Activated gamma-delta T cell (primary cell): ENCODE measurements at regions not wholly inside any gene's neighbourhood (a gene's known extent, or its start where the extent isn't known, plus 50 kb on each side); places are given as distances from the start of the nearest gene placed in this dataset.

Experiments used
- DNase-seq: peaks from one replicate; lab custom pipeline; 2025; lab: John Stamatoyannopoulos, UW

DNA sequence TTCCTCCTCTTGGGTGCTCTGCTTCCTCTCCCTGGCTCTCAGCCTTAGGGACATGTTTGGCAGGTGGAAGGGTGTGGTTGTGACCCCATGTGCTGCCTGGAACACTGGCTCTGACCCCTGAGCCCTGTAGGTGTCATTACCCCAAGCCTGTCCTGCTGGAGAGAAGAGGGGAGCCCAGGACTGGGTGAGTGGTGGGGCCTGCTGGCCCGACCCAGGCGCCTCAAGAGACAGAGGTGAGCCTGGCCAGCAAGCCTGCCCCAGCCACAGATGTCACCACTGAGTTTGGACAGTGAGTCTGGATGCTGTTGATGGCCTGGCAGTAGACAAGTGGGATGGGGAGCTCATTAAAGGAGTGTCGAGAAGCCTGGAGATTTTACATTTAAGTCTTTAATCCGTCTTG, 1112.2 kb downstream of the BRD1 start:
- no peak for DNase-seq

DNA sequence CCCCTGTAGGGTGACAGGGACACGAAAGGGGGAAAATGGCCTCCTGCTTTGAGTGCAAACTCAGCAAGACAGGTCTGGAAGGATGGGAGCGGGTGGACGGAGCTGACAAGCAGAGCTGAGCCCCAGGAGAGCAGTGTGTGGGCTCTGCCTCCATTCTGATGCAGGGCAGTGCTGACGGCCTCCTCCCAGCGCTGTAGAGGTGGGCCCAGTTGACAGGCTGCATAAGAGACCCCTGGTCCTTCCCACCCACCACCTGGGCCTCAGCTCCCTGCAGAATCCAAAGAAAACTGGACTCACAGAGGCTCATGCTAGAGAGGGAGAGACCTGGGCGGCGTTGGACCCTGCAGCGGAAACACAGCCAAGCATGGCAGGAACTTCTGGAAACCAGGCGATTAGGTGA, 1113.4 kb downstream of the BRD1 start:
- no peak for DNase-seq

DNA sequence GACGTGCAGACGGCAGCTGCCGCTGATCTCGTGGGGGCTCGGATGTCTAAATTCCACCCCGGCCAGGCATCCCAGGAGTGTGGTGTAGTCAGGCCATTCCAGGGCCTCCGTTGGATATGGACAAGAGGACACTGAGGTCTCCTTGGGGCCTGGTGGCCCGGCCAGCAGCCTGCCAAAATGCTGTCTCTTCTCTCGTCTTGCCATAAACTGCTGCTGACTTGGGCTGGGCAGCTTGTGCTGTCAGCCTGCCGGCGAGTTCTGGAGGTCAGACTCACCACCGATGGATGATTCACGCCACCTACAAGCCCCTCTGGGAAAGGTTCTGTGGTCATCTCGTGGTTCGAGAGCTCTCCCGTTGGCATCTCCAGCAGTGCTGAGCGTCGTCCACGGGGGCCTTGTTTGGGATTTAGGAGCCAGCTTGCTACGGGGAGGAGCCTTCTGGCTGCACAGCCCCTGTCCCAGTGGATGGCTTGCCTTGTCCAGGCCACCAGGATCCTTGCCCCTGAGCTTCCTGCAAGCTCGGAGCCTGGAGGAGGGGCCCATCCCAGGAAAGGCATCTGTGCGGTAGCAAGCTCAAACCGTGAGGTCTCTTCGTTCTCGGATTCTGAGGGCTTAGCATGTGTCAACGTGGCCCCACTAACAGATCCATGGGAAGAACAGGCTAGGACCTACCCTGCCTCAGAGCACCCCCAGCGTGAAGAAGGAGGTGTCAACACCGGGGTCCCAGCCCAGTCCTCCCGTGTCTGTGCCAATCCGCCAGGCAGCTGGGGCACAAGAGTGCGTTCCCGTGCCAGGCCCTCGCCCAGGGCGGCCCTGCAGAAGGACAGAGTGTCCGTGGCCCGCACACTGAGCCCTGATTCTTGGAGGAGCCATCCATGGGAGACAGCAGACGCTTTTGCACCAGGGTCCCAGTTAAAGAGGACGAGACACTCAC, 1114.1 kb downstream of the BRD1 start:
- no peak for DNase-seq

DNA sequence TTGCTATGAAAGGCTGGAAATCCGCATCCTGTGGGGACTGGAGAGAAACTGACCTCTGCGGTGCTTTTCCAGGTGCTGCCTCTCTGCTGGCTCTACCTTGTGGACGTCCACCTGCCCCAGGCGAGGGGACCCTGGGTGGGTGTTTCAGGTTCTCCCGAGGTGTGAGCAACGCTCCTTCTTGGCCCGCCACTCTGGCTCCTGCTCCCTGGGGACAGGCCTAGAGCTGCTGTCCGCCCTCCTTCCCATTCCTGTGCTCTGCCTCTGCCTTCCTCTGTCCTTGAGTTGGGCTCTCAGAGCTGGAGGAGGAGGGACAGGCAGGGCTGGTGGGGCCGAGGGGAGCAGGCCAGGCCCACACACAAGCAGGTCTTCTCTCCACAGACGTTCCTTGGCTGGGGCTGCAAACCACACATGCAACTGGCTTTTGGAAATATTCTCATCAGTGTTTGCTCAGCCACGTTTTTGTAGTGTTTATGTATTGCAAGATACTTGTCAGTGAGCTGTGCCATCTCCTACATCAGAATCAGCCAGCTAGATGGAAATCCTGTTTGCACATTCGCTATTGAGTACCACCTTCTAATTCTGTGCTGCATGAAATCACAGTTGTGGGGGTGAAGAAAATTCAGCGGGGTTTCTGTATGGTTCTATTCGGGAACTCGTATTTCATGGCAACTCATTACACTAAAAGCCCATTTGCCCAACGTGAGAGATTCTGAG, 1115.0 kb downstream of the BRD1 start:
- DNase-seq, result no peak

DNA sequence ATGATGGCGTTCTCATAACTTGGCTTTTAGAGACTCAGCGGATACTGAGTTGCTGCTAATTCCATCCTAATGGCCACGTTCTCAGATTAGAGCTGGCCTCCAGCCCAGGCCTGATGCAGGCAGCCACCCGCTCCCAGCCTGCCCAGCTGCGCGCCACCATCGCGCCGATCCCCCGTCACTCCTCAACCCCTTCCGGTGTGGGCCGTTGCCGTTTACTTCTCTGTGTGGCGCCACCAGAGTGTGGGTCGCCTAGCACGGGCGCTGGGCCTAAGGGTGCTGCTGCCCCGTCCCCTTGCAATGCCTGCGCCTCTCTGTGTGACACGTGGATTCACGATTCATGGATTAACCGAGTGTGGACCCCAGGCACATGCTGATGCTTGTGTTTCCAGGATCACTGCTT, 1116.0 kb downstream of the BRD1 start:
- no peak for DNase-seq

DNA sequence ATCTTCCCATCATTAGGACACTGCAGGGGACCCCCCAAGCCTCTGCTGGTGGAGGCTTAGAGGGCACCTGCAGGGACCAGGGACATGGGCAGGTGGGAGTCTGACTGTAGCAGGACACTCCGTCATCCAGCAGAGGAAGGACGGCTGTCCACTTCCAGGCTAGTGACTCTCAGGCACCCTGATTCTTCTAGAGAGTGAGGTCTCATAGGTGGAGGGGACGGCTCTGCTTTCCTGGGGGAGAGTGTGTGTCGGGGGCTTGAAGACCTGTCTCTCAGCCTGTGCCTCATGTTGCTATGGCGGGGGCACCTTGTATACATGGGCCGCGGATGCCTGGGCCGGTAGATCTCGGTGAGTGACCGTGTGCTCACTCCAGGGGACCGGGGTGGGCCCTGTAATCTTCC, 1116.6 kb downstream of the BRD1 start:
- DNase-seq, result no peak

DNA sequence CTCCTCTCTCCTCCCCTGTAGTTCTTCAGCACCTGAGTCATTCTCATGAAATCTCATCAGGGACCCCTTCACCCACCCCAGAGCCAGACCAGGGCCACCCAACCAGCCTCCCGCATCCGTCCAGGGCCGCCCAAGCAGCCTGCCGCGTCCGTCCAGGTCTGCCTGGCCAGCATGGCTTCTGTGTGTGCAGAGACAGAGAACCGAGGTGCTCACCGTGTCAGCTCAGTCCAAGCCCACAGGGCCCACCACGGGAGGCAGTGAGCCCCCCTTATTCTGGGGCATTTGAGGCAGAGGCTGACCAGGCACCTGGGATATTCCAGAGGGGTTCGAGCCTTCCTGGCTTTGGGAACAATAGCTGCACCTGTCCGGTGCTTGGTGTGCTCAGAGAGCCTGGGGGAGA, 1117.3 kb downstream of the BRD1 start:
- no peak for DNase-seq

DNA sequence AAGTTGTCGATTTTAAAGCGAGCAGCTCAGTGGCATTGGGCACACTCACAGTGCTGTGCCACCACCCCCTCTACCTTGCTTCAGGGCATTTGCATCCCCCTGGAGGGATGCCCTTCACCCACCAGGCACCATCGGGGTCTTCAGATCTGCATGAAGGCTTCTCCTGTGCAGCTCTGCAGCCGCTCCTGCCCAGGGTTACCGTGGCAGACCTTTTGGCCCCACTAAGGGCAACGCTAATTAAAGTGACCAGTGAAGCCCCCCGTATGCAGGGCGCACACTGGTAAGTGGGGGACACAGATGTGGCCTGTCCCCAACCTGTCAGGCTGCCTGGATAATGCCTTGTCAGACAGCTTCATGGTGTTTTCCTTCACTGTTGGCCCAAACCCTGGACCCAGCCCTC, 1117.7 kb downstream of the BRD1 start:
- no peak for DNase-seq

DNA sequence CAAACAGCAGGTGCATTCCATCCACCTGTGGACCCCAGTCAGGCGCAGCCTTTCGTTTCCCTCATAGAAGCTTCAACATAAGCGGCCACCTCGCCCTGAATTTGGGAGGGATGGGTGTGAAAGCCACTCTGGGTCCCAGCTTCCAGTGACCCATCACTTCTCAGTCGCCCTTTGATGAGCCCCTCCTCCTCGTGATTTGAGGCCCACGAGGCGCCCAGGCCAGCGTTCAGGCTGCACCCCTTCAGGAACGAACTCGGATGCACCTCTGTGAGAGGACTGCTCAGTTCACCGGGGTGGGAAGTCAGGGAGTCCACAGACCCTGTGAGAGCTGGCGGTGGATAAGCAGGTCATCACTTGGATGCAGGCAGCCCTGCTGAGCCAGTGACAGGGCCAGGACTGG, 1118.2 kb downstream of the BRD1 start:
- no peak for DNase-seq

DNA sequence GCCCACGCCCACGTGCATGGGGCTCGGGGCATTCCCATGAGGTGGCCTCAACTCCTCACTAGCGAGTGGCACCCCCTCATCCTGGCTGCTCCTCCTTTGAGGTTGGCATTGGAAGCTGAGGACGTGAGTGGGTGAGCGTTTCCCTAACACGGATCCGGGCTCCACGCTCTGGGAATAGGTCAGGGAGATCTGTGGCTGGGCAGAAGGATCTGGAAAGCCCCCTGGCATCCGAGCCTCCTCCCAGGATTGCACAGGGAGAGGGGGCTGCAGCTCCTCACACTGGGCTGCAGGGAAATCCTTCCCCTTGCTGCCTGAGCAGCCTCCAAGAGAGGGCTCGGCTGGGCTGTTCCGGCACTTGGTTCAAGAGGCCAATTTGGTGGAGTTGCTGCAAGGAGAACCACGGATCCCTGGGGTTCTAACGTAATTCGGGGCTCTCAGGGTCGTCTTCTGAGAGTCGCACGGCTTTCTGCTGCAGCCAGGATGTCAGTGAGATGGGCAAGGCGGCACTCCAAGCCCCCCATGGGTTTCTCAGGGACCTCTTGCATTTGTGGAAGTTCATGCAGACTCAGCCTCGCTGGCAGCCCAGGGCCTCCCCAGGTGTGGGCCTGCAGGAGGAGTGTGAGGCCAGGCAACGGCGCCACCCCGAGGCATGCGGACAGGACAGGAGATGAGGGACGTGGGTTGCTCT, 1119.0 kb downstream of the BRD1 start:
- no peak for DNase-seq

DNA sequence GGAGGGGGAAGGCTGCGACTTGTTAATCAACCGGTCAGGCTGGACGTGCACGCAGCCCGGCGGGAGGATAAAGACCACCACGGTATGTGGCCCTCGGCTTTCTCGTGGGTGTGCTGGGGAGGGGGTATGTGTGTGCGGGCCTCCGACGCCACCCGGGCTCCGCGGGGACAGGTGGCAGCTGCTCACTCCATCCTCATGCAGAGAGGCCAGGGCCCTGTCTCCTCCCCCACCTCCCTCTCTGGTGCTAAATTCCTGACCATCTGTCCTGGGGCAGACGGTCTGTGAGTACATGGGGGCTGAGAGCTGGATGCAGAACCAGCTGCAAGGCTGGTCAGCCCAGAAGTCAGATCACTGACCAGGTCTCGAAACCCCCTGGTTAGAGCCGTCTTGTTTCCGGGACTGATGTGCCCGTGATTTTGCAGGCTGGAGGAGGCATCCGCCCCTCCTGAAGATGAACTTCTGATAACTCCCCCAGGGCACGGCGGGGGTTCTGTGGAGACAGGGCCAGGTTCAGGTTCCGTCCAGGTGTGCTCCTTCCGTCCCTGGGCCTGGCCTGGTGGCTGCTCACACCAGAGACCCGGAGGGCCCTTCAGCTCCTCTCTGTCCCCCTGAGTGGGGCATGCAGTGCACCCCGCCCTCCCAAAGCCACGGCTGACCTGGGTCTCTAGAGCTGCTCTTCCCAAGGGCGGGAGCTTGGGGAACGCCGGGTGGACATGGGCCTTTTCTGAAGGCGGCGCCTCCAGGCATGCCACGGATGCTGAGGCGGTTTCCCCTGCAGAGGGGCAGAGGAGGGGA, 1119.7 kb downstream of the BRD1 start:
- DNase-seq, result no peak

DNA sequence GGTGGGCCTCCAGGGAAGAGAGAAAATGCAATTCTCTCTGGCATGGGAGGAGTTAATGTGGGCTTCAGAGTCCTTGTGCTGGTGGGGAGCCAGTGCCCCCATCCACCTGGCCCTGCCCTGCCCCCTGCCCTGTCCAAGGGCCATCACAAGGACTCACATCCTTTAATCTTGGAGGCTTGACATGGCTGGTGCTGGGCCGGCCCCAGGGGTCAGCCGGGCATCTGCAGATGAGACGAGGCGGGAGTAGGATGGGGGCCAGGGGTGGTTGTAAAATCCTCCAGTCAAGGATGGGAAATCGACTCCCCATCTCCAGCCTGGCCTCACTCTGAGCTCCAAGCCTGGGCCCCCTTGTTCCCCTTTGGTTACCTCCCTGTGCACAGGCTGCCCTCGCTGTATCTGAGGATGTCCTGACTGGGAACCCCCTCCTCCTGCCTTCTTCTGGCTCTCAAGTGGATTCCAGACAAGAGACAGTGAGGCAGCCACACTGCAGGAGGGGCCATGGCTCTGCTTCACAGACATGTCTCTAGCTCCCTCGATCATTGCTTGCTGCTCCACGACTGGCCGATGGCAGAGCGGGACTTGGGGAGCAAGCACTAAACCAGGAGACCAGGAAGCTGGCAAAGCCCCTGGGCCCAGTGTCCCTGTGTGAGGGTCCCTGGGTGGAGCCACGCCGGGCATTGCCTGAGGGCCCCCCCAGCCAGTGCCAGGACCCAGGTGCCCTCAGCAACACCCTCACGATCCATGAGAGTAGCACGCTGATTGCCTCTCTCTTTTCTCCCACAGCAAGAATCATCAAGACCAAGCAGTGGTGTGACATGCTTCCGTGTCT, 1120.5 kb downstream of the BRD1 start:
- DNase-seq, result no peak

DNA sequence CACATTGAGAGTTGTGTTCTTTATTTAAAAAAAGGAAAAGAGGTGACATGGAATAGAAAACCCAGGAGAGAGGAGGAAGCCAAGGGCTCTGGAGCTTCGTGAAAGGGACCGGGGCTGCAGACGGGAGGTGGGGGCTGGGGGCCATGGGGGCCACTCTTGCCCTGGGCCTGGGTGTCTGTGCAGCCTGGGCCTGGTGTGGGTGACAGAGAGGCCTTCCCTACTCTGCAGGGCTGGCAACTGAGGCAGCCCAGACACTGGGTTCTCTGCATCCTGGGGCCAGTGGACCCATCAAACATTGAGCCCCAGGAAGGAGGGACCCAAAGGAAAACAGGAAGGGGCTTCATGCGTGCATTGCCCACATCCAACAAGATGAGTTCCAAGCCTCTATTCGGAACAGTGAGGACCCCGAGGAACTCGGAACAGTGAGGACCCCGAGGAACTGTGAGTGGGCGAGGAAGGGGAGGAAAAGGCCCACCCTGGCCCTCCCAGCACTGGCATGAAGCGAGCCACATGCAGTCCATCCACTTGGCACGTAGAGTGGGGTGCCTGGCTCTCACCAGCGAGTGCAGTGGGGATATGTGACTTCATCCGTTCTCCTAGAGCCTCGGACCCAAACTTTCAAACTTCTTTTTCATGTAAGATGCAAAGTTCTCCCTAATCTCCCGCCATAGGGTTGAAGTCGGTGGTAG, 1121.6 kb downstream of the BRD1 start:
- no peak for DNase-seq

DNA sequence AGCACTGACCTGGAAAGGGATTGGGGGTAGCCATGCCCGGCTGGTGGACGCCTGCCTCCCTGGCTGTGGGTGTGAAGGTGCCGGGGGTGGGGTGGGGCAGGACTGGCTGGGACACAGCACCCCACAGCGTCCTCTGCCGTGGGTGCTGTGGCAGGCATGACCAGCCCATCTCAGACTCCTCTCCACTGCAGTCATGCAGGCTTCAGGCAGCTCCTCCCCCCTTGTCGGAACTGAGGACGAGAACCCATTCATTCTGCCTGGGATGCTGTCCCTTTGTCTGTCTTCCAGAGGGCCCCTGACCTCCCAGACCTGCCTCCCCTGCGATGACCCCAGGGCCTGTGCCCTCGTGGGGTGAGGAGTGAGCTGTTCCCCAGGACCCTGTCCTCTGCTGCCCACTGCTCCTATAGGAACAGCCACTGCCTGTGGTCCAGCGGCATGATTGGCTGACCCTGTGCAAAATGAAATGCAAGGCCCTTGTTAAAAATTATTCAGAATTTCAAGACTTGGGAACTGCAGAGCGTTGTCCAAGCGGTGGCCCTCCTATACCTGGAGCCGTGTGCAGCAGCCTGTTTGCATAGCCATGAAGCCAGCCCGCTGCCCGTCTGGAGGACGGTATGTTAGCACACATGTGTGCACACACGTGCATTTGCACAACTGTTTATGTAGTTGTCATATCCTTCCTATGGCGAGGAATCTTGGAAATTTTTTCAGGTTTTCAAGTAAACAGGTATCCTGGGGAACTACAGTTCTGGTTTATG, 1122.3 kb downstream of the BRD1 start:
- no peak for DNase-seq

DNA sequence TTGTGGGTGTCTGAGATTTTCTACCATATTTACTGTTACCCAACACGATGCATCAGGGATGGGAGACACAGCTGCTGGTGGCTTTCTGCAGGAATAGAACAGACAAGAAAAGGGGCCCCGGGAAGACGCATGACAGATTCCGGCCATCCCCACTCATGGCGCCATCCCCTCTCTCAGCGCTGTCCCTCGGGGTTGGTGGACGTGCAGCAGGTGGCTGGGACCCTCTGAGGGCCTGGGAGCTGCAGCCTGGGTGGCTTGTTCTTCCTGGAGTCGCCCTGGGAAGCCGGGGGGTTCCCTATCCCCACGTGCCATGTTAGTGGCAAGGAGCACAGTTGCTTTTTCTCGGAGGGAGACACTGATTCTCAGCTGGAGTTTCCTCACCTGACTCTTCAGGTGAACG, 1123.3 kb downstream of the BRD1 start:
- DNase-seq, result no peak

DNA sequence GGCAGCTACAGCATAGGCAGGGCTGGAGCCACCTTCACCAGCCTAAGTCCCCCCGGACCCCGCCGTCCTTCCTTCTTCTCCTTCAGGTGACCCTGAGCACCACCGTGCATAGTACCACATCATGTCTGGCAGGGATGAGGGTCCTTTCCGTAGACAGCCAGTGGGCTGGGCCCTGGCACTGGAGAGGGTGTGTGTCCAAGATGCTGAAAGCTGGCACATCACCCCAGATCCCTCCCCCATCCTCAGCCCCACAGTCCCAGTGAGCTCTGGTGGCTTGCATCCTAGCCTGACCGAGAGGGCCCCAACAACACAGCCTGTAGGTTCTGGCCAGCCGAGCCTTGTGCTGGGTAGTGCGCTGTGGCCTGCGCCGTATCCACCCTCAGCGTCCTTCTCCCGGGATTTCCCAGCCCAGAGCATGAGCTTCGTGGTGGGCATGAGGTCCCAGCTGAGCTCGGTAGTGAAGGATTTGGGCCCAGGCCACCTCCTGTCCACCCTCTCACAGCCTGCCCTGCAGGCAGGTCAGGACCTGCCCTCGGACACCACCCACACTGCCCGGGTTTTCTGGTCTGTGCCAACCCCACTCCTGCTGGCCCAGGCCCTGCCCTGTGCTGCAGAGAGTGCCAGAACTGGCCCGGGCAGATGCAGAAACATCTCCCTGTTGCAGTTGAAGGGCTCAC, 1124.3 kb downstream of the BRD1 start:
- DNase-seq, result no peak

DNA sequence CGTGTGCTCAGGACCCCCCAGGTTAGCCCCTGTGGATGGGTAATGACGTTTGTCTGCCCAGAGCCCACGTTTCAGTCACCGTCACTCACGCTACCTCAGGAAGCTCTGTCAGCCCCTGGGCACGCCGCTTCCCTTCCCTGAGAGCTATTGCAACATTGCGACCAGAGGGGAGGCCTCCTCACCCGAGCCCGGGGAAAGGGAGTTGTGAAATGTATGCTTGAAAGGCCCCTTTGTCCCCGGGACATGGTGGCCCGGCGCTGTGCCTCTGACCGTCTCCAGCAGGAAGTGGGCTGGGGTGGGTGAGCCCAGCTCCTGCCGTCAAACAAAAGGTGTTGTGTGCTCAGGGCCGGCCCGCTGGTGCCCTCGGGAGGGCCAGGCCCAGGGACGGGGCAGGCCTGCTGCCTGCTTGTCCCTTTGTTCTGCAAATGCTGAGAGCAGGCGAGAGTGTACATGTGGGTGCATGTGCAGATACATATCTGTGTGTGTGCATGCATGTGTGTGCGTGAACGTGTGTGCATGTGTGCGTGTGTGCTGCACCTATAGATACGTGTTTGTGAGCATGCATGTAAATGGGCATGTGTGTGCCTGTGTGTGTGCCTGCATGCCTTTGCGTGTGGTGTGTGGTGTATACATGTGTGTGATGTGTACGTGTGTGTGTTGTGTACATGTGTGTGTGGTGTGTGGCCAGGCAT, 1125.0 kb downstream of the BRD1 start:
- DNase-seq, result no peak

DNA sequence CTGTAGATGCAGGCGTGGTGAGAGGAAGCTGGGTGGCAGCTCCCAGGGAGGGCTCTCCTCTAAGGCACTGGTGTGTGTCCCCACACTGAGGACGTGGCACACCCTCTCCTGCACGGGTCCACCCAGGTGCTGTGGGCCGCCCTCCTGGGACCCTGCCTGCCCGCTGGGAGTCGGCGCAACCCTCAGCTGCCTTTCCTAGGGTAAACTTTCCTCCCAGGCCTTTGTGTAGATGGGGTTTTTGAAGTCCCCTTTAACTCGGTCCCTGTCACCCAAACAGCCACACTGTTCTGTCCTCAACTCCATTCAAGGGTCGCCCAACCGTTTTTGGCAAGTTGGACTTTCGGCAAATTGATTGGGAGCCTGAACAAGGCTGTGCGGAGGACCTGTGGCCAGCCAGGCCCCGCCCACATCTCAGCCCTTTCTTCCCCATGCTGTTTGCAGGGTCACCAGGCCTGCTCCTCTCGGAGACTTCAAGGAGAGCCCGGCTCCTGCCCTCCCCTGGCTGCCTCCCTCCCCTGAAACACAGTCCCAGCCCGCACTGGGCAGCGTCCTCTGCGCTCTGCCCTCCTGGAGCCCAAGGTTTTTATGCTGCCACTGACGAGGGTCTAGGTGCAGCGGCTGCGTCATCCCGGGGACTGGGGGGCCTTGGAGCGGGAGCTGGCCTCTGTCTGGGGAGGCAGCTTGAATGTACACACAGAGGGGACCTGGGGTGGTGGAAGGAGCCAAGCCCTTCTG, 1126.2 kb downstream of the BRD1 start:
- no peak for DNase-seq
